HL-60 (cell line): ENCODE measurements at regions not wholly inside any gene's neighbourhood (a gene's known extent, or its start where the extent isn't known, plus 50 kb on each side); places are given as distances from the start of the nearest gene placed in this dataset.

ENCODE experiments used
- DNase-seq, 2 experiments: peaks; one replicate each; pipeline ENCODE4 v3.0.0-alpha.2; 2010 to 2020; ENCODE audit warnings: low read depth in 1 of 2, low spot score in 1 of 2
- H3K27ac ChIP-seq: fragments of 250-450 bp; sonication (Bioruptor Pico); replicated peaks from 2 replicates; pipeline ENCODE4 v1.5.1; 2020; ENCODE audit warnings: mild to moderate bottlenecking, moderate library complexity
- H3K27me3 ChIP-seq: fragments of 250-450 bp; sonication (Bioruptor Pico); 2 replicates; pipeline ENCODE4 v1.5.1; 2021; ENCODE audit warnings: mild to moderate bottlenecking, moderate library complexity; ENCODE audit not compliant: insufficient read depth, poor library complexity, severe bottlenecking
- H3K4me3 ChIP-seq: replicated peaks from 2 replicates; pipeline ENCODE4 v1.5.1; 2011; ENCODE audit warnings: mild to moderate bottlenecking, control low read depth, low read length; ENCODE audit not compliant: insufficient read depth
- CTCF ChIP-seq: IDR thresholded peaks from one replicate; pipeline ENCODE4 v1.5.1; 2011; ENCODE audit warnings: low read length, control low read depth, inconsistent platforms; ENCODE audit not compliant: insufficient read depth
- GABPA ChIP-seq: IDR thresholded peaks from 2 replicates; pipeline ENCODE4 v1.6.1; 2012; ENCODE audit warnings: low read depth
- POLR2AphosphoS5 ChIP-seq: IDR thresholded peaks from 2 replicates; pipeline ENCODE4 v1.6.1; 2012; ENCODE audit warnings: low read depth
- SPI1 ChIP-seq: IDR thresholded peaks from 2 replicates; pipeline ENCODE4 v1.6.1; 2012; ENCODE audit warnings: low read depth, mild to moderate bottlenecking, borderline replicate concordance
- TF ChIP-seq, protein P1 (sequence below): IDR thresholded peaks from 2 replicates; pipeline ENCODE4 v1.6.1; 2012; ENCODE audit warnings: low read depth; ENCODE audit not compliant: insufficient replicate concordance

- no peaks in the 10 kb centered on the region for H3K27me3 ChIP-seq
- no peak overlapping the region for H3K4me3 ChIP-seq
- TF ChIP-seq SPI1 (no peak), POLR2AphosphoS5 (no peak), CTCF (no peak), GABPA (no peak)
- TF ChIP-seq, protein P1, sequence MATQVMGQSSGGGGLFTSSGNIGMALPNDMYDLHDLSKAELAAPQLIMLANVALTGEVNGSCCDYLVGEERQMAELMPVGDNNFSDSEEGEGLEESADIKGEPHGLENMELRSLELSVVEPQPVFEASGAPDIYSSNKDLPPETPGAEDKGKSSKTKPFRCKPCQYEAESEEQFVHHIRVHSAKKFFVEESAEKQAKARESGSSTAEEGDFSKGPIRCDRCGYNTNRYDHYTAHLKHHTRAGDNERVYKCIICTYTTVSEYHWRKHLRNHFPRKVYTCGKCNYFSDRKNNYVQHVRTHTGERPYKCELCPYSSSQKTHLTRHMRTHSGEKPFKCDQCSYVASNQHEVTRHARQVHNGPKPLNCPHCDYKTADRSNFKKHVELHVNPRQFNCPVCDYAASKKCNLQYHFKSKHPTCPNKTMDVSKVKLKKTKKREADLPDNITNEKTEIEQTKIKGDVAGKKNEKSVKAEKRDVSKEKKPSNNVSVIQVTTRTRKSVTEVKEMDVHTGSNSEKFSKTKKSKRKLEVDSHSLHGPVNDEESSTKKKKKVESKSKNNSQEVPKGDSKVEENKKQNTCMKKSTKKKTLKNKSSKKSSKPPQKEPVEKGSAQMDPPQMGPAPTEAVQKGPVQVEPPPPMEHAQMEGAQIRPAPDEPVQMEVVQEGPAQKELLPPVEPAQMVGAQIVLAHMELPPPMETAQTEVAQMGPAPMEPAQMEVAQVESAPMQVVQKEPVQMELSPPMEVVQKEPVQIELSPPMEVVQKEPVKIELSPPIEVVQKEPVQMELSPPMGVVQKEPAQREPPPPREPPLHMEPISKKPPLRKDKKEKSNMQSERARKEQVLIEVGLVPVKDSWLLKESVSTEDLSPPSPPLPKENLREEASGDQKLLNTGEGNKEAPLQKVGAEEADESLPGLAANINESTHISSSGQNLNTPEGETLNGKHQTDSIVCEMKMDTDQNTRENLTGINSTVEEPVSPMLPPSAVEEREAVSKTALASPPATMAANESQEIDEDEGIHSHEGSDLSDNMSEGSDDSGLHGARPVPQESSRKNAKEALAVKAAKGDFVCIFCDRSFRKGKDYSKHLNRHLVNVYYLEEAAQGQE, result no peak
- DNase-seq, result no peak
- H3K27ac ChIP-seq, result no peak overlapping the region
Observed at GRCh38 chr10:61100887-61101286, 156.9 kb upstream of the RHOBTB1 start.

GRCh38 chr10:61099756-61100155 lies 155.8 kb upstream of the RHOBTB1 start:
- DNase-seq, result no peak
- no peak for TF ChIP-seq SPI1
- no peak for TF ChIP-seq POLR2AphosphoS5
- TF ChIP-seq, protein P1, result no peak
- TF ChIP-seq GABPA, result no peak
- TF ChIP-seq CTCF, result no peak
- H3K27ac ChIP-seq, result no peak overlapping the region
- H3K27me3 ChIP-seq, result no peaks in the 10 kb centered on the region
- no peak overlapping the region for H3K4me3 ChIP-seq

- Histone ChIP-seq H3K27ac (no peak overlapping the region), H3K27me3 (no peaks in the 10 kb centered on the region), H3K4me3 (no peak overlapping the region)
- no peak for TF ChIP-seq GABPA
- TF ChIP-seq POLR2AphosphoS5, result no peak
- no peak for TF ChIP-seq CTCF
- TF ChIP-seq SPI1, result no peak
- TF ChIP-seq, protein P1, result no peak
- DNase-seq, result no peak
Observed at GRCh38 chr10:61098966-61099365, 155.0 kb upstream of the RHOBTB1 start.
